HG03460 (cell line): ENCODE measurements at regions not wholly inside any gene's neighbourhood (a gene's known extent, or its start where the extent isn't known, plus 50 kb on each side); places are given as distances from the start of the nearest gene placed in this dataset.

Experiments
- ATAC-seq: cut with Tn5 transposase; IDR thresholded peaks from one replicate; pipeline ENCODE4 v1.9.1; 2021; ENCODE audit not compliant: unreplicated experiment

DNA sequence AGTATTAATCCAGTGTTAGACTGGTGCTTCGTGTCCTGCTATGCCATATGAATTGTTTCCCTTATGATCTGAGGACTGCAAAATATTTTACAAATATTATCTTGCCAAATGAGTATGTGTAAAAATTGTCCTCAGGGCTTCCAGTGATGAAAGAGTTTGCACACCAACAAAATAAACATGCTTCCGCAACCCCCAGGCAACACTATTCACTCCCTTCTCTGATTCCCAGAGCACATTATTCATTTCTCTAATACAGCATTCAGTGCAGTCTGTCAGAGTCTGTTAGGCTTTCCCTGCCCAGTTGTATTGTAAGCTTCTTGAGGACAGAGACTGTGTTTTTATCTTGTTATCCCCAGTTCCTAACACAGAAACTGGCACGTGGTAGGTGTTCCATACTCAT, 409.9 kb upstream of the C1orf87 start:
- ATAC-seq = no peak

DNA sequence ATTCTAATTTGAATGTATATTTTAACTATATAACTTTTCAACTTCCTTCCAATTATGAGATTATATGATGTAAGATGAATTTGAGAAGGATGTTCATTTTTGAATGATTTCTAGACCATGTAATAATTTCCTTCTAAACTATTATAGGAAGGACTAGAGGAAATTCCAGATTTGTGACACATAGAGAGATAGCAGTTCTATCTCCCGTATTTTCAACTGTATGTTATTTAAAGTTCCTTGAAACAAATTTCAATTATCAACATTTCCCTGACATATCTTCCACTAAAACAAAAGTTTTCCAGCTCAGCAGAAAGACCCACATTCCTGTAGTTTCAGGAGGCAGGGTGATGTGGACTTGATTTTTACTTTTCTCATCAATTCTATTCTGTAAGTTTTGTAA, 396.7 kb upstream of the C1orf87 start:
- ATAC-seq = no peak

DNA sequence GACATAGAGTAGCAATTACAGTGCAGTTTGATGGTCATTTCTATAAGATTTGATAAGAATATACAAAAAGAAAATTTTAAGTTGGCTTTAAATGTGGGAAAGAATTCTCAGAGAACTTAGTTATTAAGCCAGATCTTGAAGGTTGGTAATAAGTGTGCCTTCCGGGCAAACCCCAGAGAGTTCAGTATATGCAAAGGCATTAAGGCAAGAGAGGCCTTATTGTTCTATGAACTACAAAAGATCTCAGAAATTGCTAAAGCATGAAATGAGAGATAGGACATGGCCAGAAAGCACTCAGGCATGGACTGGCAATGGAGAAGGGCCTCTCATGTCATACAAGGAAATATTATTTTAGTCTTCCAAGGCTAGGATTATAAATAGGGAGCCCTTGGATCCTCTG, 390.2 kb upstream of the C1orf87 start:
- ATAC-seq = no peak

- no peak for ATAC-seq
Measured at GRCh38 chr1:60463146-60463545, 389.6 kb upstream of the C1orf87 start.

GRCh38 chr1:60461925-60462595, 388.5 kb upstream of the C1orf87 start:
- ATAC-seq = no peak

DNA sequence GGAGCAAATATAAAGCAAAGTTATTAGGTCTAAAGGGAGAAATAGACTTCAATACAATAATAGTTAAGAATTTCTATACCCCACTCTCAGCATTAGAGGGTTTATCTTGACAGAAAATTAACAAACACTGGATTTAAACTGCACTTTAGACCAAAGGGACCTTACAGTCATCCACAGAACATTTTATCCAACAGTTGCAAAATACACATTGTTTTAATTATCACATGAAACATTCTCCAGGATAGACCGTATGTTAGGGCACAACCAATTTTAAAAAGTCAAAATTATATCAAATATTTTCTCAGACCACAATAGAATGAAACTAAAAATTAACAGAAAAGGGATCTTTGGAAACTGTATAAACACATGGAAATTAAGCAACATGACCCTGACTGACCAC, 384.5 kb upstream of the C1orf87 start:
- no peak for ATAC-seq

GRCh38 chr1:60449876-60450275, 376.3 kb upstream of the C1orf87 start:
- ATAC-seq = no peak

GRCh38 chr1:60448850-60449249, 375.3 kb upstream of the C1orf87 start:
- no peak for ATAC-seq

GRCh38 chr1:60444680-60445079, 371.1 kb upstream of the C1orf87 start:
- no peak for ATAC-seq

- no peak for ATAC-seq
Measured at GRCh38 chr1:60436186-60436585, 362.6 kb upstream of the C1orf87 start.

DNA sequence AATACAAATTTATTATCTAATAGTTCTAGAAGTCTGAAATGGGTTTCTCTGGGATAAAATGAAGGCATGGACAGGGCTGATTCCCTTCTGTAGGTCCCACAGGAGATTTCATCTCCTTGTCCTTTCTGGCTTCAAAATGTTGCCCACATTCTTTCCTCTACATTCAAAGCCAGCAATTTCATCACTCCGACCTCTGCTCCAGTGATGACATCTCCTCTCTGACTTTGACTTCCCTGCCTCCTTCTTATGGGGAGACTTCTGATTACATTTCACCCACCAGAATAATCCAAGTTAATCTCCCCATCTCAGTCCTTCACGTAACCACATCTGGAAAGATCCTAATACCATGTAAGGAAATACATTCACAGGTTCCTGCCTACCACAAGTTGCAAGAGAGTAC, 358.0 kb upstream of the C1orf87 start:
- no peak for ATAC-seq

DNA sequence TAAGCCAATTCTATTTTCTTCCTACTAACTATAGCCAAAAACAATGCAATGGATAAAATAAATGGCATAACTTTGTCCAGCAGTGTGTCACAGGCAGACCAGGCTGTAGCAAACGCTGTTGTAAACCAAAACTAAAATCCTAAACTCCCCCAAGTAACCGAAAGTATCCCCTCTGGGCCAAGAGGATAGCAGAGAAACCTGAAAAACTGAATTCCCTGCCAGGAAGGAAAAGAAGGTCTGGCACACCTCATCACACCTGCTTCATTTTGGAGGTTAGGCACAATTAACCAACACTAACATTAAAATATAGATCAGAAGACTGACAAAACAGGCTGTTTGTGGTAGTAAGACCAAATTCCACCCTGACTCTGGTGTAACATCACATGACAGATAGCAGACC, 356.8 kb upstream of the C1orf87 start:
- no peak for ATAC-seq

GRCh38 chr1:60428127-60428526, 354.6 kb upstream of the C1orf87 start:
- no peak for ATAC-seq

GRCh38 chr1:60427701-60428100, 354.1 kb upstream of the C1orf87 start:
- ATAC-seq = no peak

DNA sequence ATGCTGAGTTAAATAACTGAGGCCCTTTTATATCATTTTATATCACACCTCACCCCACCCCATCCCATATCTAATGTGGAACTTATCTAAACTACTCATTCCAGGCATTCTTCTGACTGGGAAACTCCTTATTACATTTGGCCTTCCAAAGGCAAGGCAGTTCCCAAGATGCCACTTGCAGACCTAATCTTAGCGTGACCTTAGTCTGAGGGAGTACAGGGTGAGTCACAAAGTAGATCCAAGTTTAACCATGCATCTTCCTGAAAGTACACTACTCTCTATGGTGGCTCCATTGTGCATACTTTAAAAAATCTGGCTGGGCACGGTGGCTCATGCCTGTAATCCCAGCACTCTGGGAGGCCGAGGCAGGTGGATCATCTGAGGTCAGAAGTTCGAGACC, 353.6 kb upstream of the C1orf87 start:
- ATAC-seq = no peak

GRCh38 chr1:60425528-60425927, 352.0 kb upstream of the C1orf87 start:
- no peak for ATAC-seq

DNA sequence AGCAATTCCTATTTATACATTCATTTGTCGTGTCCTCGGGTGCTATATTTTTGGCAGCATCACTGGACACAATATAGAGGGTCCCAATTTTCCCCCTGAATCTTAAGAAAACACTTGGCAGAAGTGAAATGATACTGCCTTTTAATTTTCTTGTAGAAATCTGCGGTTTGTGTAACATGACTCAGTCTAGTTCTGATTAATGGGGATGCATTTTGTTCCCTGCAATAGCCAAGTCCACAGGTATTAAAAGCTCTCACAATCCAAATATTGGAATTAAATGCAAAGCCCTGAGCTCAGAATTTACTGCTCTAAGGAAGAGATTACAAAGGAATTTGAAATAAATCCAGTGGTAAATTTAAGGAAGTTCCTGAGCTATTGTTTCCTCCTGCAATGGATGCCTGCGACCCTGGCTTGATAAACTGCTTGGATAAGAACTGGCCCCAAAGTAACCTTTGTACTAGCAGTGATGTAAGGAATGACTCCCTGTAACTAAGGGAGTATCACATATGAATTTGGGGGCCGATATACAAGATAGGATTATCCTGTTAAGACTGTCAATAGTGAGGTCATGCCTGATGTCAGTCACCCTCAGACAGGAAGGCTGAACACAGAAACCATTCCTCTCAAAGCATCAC, 349.7 kb upstream of the C1orf87 start:
- ATAC-seq = no peak

GRCh38 chr1:60421965-60422364, 348.4 kb upstream of the C1orf87 start:
- no peak for ATAC-seq

DNA sequence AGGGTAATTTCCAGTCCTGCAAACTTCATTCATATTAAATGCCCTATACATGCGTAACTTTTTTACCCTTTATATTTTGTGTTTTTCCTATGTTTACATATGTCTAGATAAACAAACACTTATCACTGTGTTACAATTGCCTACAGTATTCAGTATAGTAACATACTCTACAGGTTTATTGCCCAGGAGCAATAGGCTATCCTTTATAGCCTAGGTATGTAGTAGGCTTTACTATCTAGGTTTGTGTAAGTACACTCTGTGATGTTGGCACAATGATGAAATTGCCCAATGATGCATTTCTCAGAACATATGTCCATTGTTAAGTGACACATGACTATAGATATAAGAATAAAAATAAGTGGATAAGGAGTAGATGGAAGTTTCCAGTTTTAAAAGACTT, 345.5 kb upstream of the C1orf87 start:
- no peak for ATAC-seq

- no peak for ATAC-seq
Measured at GRCh38 chr1:60415696-60416095, 342.1 kb upstream of the C1orf87 start.

DNA sequence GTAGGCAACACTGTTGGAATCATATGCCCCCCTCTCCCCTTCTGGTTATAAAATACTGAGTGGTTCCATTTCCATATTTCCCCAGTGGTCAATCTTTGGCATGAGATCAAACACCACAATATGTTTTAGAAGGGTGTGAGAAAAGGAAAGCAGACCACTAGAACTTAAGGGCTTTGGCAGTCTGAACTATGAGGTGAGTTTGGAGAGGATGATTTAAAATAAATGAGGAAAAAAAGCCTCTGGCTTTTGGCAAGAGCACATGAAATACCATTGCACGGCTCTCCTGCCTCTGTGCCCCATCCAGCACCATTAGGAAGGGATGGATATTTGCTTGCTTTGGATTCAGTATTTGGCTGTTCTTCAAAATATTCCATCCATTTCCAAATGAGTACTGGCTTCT, 339.5 kb upstream of the C1orf87 start:
- ATAC-seq = no peak

DNA sequence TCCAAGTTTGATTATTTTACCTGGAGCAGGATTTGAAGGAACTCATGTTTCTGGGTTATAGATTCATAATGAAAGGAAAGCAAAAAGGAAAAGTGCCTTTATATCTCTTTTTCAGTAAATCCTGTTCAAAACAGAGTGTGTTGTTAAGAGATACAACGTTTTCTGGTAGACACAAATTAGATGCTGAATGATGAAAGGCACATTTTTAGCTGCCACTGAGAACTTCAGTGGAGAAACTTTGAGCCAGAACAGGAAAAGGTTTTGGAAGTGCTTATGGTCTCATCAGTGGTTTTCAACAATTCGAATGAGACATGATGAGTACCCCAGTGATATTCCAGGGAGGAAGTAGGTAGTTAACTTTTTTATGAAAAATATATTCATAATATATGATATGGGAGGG, 338.0 kb upstream of the C1orf87 start:
- ATAC-seq = no peak

- ATAC-seq = no peak
Measured at GRCh38 chr1:60402816-60403215, 329.2 kb upstream of the C1orf87 start.
